ENCODE measurements at regions not wholly inside any gene's neighbourhood (a gene's known extent, or its start where the extent isn't known, plus 50 kb on each side); places are given as distances from the start of the nearest gene placed in this dataset.

DNA sequence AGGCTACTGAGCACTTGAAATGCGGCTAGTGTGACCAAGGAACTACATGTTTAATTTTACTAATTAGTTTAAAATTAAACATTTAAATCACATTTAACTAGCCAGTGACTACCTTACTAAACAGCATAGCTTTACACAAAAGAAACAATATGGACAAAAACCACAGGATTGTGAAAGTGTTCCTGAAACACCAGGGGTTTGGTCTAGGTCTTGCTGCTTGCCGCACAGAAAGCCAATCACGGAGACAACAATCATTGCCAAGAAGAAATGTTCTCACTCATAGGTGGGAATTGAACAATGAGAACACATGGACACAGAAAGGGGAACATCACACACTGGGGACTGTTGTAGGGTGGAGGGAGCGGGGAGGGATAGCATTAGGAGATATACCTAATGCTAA is 309.5 kb downstream of the C11orf87 start:
- H3K9ac ChIP-seq: no peak overlapping the region
- 0 out of 4 replicates have a peak, but pooled peaks cover 0 to 4% of the 10 kb centered on the region in 2 experiments for H3K4me1 ChIP-seq (ENCODE audit: control insufficient read depth in 1 of 2, insufficient read depth in 2 of 2, low read depth in 1 of 2, low read length in 1 of 2)
- TF ChIP-seq RAD21 (IDR thresholded peaks at IDR 0.05; ENCODE audit: low read length) (no peak), EP300 (IDR thresholded peaks at IDR 0.05; ENCODE audit: borderline replicate concordance in 1 of 2, low read depth in 1 of 2, low read length in 1 of 2) (no peak), SIN3A (IDR thresholded peaks at IDR 0.05; ENCODE audit: borderline replicate concordance, low read depth, low read length) (no peak), CHD2 (IDR thresholded peaks at IDR 0.05; ENCODE audit: low read length, partially characterized antibody) (no peak), GABPA (IDR thresholded peaks at IDR 0.05; ENCODE audit: low read depth) (no peak), RFX5 (IDR thresholded peaks at IDR 0.05; ENCODE audit: low read length) (no peak), ELF1 (IDR thresholded peaks at IDR 0.05) (no peak), TEAD4 (IDR thresholded peaks at IDR 0.05; ENCODE audit: borderline replicate concordance, insufficient read depth) (no peak), TAF1 (IDR thresholded peaks at IDR 0.05; ENCODE audit: borderline replicate concordance, low read depth, low read length) (no peak), MXI1 (IDR thresholded peaks at IDR 0.05; ENCODE audit: low read depth, low read length) (no peak)
- TF ChIP-seq, protein P1, sequence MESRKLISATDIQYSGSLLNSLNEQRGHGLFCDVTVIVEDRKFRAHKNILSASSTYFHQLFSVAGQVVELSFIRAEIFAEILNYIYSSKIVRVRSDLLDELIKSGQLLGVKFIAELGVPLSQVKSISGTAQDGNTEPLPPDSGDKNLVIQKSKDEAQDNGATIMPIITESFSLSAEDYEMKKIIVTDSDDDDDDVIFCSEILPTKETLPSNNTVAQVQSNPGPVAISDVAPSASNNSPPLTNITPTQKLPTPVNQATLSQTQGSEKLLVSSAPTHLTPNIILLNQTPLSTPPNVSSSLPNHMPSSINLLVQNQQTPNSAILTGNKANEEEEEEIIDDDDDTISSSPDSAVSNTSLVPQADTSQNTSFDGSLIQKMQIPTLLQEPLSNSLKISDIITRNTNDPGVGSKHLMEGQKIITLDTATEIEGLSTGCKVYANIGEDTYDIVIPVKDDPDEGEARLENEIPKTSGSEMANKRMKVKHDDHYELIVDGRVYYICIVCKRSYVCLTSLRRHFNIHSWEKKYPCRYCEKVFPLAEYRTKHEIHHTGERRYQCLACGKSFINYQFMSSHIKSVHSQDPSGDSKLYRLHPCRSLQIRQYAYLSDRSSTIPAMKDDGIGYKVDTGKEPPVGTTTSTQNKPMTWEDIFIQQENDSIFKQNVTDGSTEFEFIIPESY (IDR thresholded peaks at IDR 0.05; ENCODE audit: borderline replicate concordance, low read depth): no peak
- TF ChIP-seq, protein P2, sequence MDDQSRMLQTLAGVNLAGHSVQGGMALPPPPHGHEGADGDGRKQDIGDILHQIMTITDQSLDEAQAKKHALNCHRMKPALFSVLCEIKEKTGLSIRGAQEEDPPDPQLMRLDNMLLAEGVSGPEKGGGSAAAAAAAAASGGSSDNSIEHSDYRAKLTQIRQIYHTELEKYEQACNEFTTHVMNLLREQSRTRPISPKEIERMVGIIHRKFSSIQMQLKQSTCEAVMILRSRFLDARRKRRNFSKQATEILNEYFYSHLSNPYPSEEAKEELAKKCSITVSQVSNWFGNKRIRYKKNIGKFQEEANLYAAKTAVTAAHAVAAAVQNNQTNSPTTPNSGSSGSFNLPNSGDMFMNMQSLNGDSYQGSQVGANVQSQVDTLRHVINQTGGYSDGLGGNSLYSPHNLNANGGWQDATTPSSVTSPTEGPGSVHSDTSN (IDR thresholded peaks at IDR 0.05): no peak
- TF ChIP-seq, protein P3, sequence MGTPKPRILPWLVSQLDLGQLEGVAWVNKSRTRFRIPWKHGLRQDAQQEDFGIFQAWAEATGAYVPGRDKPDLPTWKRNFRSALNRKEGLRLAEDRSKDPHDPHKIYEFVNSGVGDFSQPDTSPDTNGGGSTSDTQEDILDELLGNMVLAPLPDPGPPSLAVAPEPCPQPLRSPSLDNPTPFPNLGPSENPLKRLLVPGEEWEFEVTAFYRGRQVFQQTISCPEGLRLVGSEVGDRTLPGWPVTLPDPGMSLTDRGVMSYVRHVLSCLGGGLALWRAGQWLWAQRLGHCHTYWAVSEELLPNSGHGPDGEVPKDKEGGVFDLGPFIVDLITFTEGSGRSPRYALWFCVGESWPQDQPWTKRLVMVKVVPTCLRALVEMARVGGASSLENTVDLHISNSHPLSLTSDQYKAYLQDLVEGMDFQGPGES (IDR thresholded peaks at IDR 0.05; ENCODE audit: low read depth, low read length): no peak
- H2AFZ ChIP-seq (ENCODE audit: low read depth): no peak overlapping the region
- WGBS (ENCODE audit: low lambda C conversion rate): 48% methylated on average over 4 of the region's 4 CpGs
- H3K79me2 ChIP-seq (ENCODE audit: insufficient read depth): no peaks in the 10 kb centered on the region
- H3K36me3 ChIP-seq (replicated peaks in 1 of 2; ENCODE audit: control insufficient read depth in 1 of 2, insufficient read depth in 2 of 2, low read length in 1 of 2): no peaks in the 10 kb centered on the region
- DNase-seq: no peak
- no peaks in the 10 kb centered on the region for H3K27me3 ChIP-seq (ENCODE audit: insufficient read depth)
- H3K4me3 ChIP-seq (ENCODE audit: low read depth in 2 of 2, low read length in 1 of 2): no peak overlapping the region
- H3F3A ChIP-seq (replicated peaks; ENCODE audit: insufficient read depth): no peaks in the 10 kb centered on the region
- H3K9me3 ChIP-seq: no peaks in the 10 kb centered on the region
- H3K4me2 ChIP-seq: no peak overlapping the region
- no peak overlapping the region for H3K27ac ChIP-seq (ENCODE audit: low read depth in 2 of 2, low read length in 1 of 2)
- no peaks in the 10 kb centered on the region for H3K9me2 ChIP-seq
- POLR2A ChIA-PET: no interaction called here
- H4K20me1 ChIP-seq (ENCODE audit: insufficient read depth): no peaks in the 10 kb centered on the region
- CTCF ChIA-PET: no interaction called here

DNA sequence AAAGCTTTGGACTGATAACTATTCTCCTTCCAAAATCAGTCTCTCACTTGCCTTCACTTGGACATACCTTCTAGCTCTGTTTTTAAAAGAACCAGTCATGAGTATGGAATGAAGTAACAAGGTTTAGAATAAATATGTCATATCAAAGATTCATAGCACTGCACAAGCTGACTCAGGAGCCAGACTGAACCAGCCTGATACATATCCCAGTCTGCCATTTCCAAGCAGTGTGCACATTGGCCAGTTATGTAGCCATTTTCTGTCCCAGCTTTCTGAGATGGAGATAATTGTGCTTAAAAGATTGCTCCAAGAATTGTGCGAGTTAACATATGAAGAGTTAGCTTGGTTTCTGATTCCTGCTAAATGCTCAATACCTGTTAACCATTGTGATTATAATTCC is 311.3 kb downstream of the C11orf87 start:
- 0 out of 4 replicates have a peak, but pooled peaks cover 0 to 4% of the 10 kb centered on the region in 2 experiments for H3K4me1 ChIP-seq (ENCODE audit: control insufficient read depth in 1 of 2, insufficient read depth in 2 of 2, low read depth in 1 of 2, low read length in 1 of 2)
- no peak overlapping the region for H3K4me3 ChIP-seq (ENCODE audit: low read depth in 2 of 2, low read length in 1 of 2)
- no peaks in the 10 kb centered on the region for H4K20me1 ChIP-seq (ENCODE audit: insufficient read depth)
- H3K27ac ChIP-seq (ENCODE audit: low read depth in 2 of 2, low read length in 1 of 2): no peak overlapping the region; a peak in 1 of 4 replicates
- H3K79me2 ChIP-seq (ENCODE audit: insufficient read depth): no peaks in the 10 kb centered on the region
- no peaks in the 10 kb centered on the region for H3K9me2 ChIP-seq
- H3F3A ChIP-seq (replicated peaks; ENCODE audit: insufficient read depth): no peaks in the 10 kb centered on the region
- TF ChIP-seq TAF1 (IDR thresholded peaks at IDR 0.05; ENCODE audit: borderline replicate concordance, low read depth, low read length) (no peak), FOSL2 (IDR thresholded peaks at IDR 0.05; ENCODE audit: borderline replicate concordance, low read depth) (peak; percentile 9; the same call in 1 of the 2 replicates)
- H3K4me2 ChIP-seq: no peak overlapping the region
- POLR2A ChIA-PET: interaction anchor here (0.6 kb wide), 1 partner anchor 406 kb away, joined by 3 read pairs; no protein-coding TSS in a partner anchor
- no peak for DNase-seq
- 50% methylated on average over 1 of the region's 1 CpG for WGBS (ENCODE audit: low lambda C conversion rate)
- H2AFZ ChIP-seq (ENCODE audit: low read depth): 0 out of 2 replicates have a peak overlapping the region, but pooled peaks have one; percentile 11
- no peak overlapping the region for H3K9ac ChIP-seq
- H3K9me3 ChIP-seq: no peaks in the 10 kb centered on the region
- no peaks in the 10 kb centered on the region for H3K27me3 ChIP-seq (ENCODE audit: insufficient read depth)
- CTCF ChIA-PET: interaction anchor here (0.8 kb wide), 1 partner anchor 9 kb away, joined by 3 read pairs; no protein-coding TSS in a partner anchor
- no peaks in the 10 kb centered on the region for H3K36me3 ChIP-seq (replicated peaks in 1 of 2; ENCODE audit: control insufficient read depth in 1 of 2, insufficient read depth in 2 of 2, low read length in 1 of 2)

Data from SK-N-SH (cell line).